Renal cortex interstitium (tissue), 11 donors: ENCODE measurements at regions not wholly inside any gene's neighbourhood (a gene's known extent, or its start where the extent isn't known, plus 50 kb on each side); places are given as distances from the start of the nearest gene placed in this dataset.
"Not testable (repeated sequence)": the region's sequence is repeated elsewhere in the genome, so short reads cannot be mapped to it uniquely, and the experiment has no call there.

Experiments used
- DNase-seq, 11 donors: peaks; one replicate each; pipeline ENCODE4 v3.0.0-alpha.2; 2013; ENCODE audit warnings: low read depth in 9 of 11, low spot score in 4 of 11; ENCODE audit errors: extremely low read depth in 1 of 11

GRCh38 chr20:5696011-5696559, 54.1 kb upstream of the SHLD1 start:
- no peak for DNase-seq

GRCh38 chr20:5691918-5692618, 58.1 kb upstream of the SHLD1 start:
- DNase-seq = peak in 6 of 11 donors; percentile 12 to 34 (median 21)

GRCh38 chr20:5689463-5689862, 60.7 kb upstream of the SHLD1 start:
- no peak for DNase-seq

- DNase-seq = no peak
These were observed 61.7 kb upstream of the SHLD1 start for GRCh38 chr20:5688431-5688972.

GRCh38 chr20:5687884-5688283, 62.3 kb upstream of the SHLD1 start:
- DNase-seq = no peak

GRCh38 chr20:5686384-5687105, 63.7 kb upstream of the SHLD1 start:
- DNase-seq = no peak

- DNase-seq = not testable (repeated sequence)
These were observed 67.6 kb upstream of the SHLD1 start for GRCh38 chr20:5682556-5682955.

GRCh38 chr20:5680192-5680591, 69.4 kb upstream of the GPCPD1 start:
- no peak for DNase-seq

GRCh38 chr20:5678777-5679176, 68.0 kb upstream of the GPCPD1 start:
- DNase-seq = no peak

- not testable (repeated sequence) for DNase-seq
These were observed 67.1 kb upstream of the GPCPD1 start for GRCh38 chr20:5677944-5678343.

GRCh38 chr20:5677389-5677788, 66.6 kb upstream of the GPCPD1 start:
- DNase-seq = no peak

- DNase-seq = no peak
These were observed 64.6 kb upstream of the GPCPD1 start for GRCh38 chr20:5675103-5676091.

- no peak for DNase-seq
These were observed 63.4 kb upstream of the GPCPD1 start for GRCh38 chr20:5674176-5674660.

- no peak for DNase-seq
These were observed 60.1 kb upstream of the GPCPD1 start for GRCh38 chr20:5670874-5671273.

- DNase-seq = no peak
These were observed 59.3 kb upstream of the GPCPD1 start for GRCh38 chr20:5670036-5670536.

- DNase-seq = no peak
These were observed 57.7 kb upstream of the GPCPD1 start for GRCh38 chr20:5668529-5668868.

GRCh38 chr20:5667705-5668528, 57.1 kb upstream of the GPCPD1 start:
- no peak for DNase-seq

GRCh38 chr20:5665417-5665816, 54.6 kb upstream of the GPCPD1 start:
- DNase-seq = no peak
